ENCODE measurements at regions not wholly inside any gene's neighbourhood (a gene's known extent, or its start where the extent isn't known, plus 50 kb on each side); places are given as distances from the start of the nearest gene placed in this dataset.
"Not testable (repeated sequence)": the region's sequence is repeated elsewhere in the genome, so short reads cannot be mapped to it uniquely, and the experiment has no call there.

GRCh38 chr1:228669242-228669585, 66.1 kb upstream of the RHOU start:
- DNase-seq = no peak

GRCh38 chr1:228681076-228681565, 54.2 kb upstream of the RHOU start:
- DNase-seq = not testable (repeated sequence)

- no peak for DNase-seq
These were observed 51.9 kb upstream of the RHOU start for GRCh38 chr1:228683428-228683827.

GRCh38 chr1:228684607-228685006, 50.7 kb upstream of the RHOU start:
- no peak for DNase-seq

- DNase-seq = no peak
These were observed 50.1 kb upstream of the RHOU start for GRCh38 chr1:228685081-228685660.

Data from right forelimb (tissue), 1 donor.